HL-60 (cell line): ENCODE measurements at regions not wholly inside any gene's neighbourhood (a gene's known extent, or its start where the extent isn't known, plus 50 kb on each side); places are given as distances from the start of the nearest gene placed in this dataset.

ENCODE experiments used
- DNase-seq, 2 experiments: peaks; one replicate each; pipeline ENCODE4 v3.0.0-alpha.2; 2010 to 2020; ENCODE audit warnings: low read depth in 1 of 2, low spot score in 1 of 2
- H3K27ac ChIP-seq: fragments of 250-450 bp; sonication (Bioruptor Pico); replicated peaks from 2 replicates; pipeline ENCODE4 v1.5.1; 2020; ENCODE audit warnings: mild to moderate bottlenecking, moderate library complexity
- H3K27me3 ChIP-seq: fragments of 250-450 bp; sonication (Bioruptor Pico); 2 replicates; pipeline ENCODE4 v1.5.1; 2021; ENCODE audit warnings: mild to moderate bottlenecking, moderate library complexity; ENCODE audit not compliant: insufficient read depth, poor library complexity, severe bottlenecking
- H3K4me3 ChIP-seq: replicated peaks from 2 replicates; pipeline ENCODE4 v1.5.1; 2011; ENCODE audit warnings: mild to moderate bottlenecking, control low read depth, low read length; ENCODE audit not compliant: insufficient read depth
- CTCF ChIP-seq: IDR thresholded peaks from one replicate; pipeline ENCODE4 v1.5.1; 2011; ENCODE audit warnings: low read length, control low read depth, inconsistent platforms; ENCODE audit not compliant: insufficient read depth
- GABPA ChIP-seq: IDR thresholded peaks from 2 replicates; pipeline ENCODE4 v1.6.1; 2012; ENCODE audit warnings: low read depth
- POLR2AphosphoS5 ChIP-seq: IDR thresholded peaks from 2 replicates; pipeline ENCODE4 v1.6.1; 2012; ENCODE audit warnings: low read depth
- REST ChIP-seq: IDR thresholded peaks from 2 replicates; pipeline ENCODE4 v1.6.1; 2012; ENCODE audit warnings: low read depth; ENCODE audit not compliant: insufficient replicate concordance
- SPI1 ChIP-seq: IDR thresholded peaks from 2 replicates; pipeline ENCODE4 v1.6.1; 2012; ENCODE audit warnings: low read depth, mild to moderate bottlenecking, borderline replicate concordance

GRCh38 chr3:3280396-3280795 is 100.9 kb upstream of the CRBN start:
- no peaks in the 10 kb centered on the region for H3K27me3 ChIP-seq
- no peak overlapping the region for H3K4me3 ChIP-seq
- no peak overlapping the region for H3K27ac ChIP-seq
- DNase-seq, result no peak
- TF ChIP-seq POLR2AphosphoS5, result no peak
- no peak for TF ChIP-seq GABPA
- no peak for TF ChIP-seq SPI1
- no peak for TF ChIP-seq CTCF
- no peak for TF ChIP-seq REST

GRCh38 chr3:3278073-3278472 is 98.6 kb upstream of the CRBN start:
- TF ChIP-seq POLR2AphosphoS5 (no peak), CTCF (no peak), SPI1 (no peak), REST (no peak), GABPA (no peak)
- Histone ChIP-seq H3K4me3 (no peak overlapping the region), H3K27ac (no peak overlapping the region), H3K27me3 (no peaks in the 10 kb centered on the region)
- DNase-seq, result no peak

GRCh38 chr3:3276630-3277029 is 97.1 kb upstream of the CRBN start:
- DNase-seq, result no peak
- Histone ChIP-seq H3K4me3 (no peak overlapping the region), H3K27me3 (no peaks in the 10 kb centered on the region), H3K27ac (no peak overlapping the region)
- no peak for TF ChIP-seq REST
- TF ChIP-seq GABPA, result no peak
- TF ChIP-seq SPI1, result no peak
- TF ChIP-seq CTCF, result no peak
- no peak for TF ChIP-seq POLR2AphosphoS5
